Right hindlimb (tissue), 1 donor: ENCODE measurements at regions not wholly inside any gene's neighbourhood (a gene's known extent, or its start where the extent isn't known, plus 50 kb on each side); places are given as distances from the start of the nearest gene placed in this dataset.

ENCODE experiments used
- DNase-seq: peaks from one replicate; pipeline ENCODE4 v3.0.0-alpha.2; 2018

- DNase-seq, result no peak
Observed at GRCh38 chr2:75790814-75791467, 80.2 kb upstream of the GCFC2 start.

GRCh38 chr2:75790121-75790813 lies 79.6 kb upstream of the GCFC2 start:
- DNase-seq, result no peak

GRCh38 chr2:75788902-75789301 lies 78.2 kb upstream of the GCFC2 start:
- no peak for DNase-seq

DNA sequence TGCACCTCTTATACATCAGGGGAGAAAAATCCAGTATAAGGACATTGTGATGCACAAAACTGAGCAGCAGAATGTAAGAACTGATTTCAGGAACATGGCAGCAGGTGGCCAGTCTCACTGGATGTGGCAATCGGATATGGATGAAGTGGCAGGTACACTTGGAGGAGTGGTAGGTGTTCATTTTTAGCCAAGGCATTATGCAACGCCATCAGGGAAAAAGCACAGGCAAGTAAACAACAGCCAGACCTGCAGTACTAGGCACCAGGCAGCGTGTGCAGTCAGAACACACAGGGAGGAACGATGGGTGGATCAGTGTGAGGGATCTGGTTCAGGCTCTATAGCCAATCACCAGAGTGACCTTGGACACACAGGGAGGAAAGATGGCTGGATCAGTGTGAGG lies 77.4 kb upstream of the GCFC2 start:
- DNase-seq, result no peak

- no peak for DNase-seq
Observed at GRCh38 chr2:75787532-75788132, 76.9 kb upstream of the GCFC2 start.

DNA sequence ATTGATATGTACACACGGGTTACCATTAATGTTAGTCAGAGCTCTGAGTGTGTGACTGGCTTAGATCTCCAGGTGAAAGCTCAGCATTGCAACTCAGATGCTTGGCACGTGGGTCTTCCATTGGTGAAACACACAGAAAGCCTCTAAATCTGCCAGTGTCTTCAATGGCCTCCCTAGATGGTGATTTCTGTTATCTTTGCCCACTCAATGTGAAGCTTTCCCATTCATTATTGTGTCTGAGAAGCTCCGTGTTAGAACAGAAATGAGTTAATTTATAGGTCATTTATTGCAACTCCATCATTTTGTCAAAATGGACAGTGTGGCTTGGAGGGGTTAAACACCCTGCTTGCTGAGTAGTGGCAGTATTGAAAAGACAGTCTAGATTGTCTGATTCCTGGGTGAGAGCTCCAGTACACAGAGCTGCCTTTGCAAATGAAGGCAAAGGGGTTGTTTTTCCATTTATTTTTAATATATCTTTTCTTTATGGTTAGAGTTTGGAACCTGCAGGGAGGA lies 64.7 kb upstream of the GCFC2 start:
- no peak for DNase-seq

DNA sequence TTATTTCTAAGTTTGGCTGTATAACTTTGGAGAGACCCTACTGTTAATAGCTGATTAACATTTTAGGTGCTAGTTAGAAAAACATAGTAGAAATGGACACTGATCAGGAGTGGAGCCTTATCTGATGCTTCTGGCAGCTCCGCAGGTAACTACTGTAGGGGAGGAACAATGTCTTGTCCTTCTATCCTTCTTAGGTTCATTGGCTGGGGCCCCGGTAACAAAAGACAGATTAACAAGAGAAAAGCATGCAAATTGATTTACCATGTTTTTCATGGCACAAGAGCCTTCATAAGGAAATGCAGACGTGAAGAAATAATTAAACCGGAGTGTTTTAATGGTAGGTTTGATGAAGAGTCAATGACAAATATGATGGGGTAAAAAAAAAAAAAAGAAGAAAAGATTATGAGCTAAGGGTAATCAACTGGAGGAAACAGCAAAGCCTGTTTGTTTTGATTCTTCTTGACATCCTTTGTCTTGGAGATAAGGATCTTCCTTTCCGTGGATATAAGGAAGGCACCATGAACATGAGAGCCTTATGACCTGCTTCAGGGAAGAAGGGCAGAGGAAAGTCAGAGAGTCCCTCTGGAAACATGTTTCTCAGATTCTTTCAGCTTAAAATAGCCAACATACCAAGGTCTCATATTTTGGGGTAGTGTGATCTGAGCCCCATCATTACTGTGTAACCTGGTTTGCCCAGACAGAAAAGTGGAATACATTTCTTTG lies 62.4 kb upstream of the GCFC2 start:
- DNase-seq, result no peak

DNA sequence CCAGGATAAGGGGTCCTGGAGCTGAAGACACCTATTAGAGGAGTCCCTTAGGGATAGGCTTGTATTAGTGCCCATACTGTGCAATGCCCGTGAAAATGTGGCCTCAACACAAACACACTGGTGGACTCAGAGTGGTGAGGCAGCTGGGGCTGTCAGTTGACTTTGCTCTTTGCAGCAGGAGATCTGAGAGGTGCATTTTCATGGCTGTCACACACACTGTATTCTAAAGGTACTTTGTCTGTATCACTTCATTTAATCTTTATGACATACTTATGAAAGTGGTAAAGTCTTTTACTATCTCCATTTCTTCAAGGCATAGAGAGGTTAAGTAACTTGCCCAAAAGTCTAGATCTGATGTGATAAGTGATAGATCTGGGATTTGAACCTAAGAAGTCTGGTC lies 55.1 kb upstream of the GCFC2 start:
- no peak for DNase-seq

DNA sequence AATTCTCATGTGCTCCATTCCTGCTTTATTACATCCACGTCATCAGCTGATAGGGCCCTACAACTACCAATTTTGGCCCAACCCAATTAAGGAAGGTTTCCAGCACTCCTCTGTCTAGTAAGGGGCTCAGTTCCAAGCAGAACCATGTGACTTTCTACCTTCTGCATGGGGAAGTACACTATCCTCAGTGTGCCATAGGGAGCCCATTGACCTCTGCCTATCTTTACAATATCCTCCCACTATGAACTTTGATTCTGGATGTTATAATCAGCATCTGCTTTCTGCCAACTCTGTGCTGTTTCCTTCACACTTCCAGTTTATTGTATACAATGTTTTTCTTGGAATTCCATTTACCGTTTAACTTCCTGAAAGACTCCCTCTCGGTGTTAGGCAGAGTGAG lies 53.9 kb upstream of the GCFC2 start:
- no peak for DNase-seq
